ENCODE measurements at regions not wholly inside any gene's neighbourhood (a gene's known extent, or its start where the extent isn't known, plus 50 kb on each side); places are given as distances from the start of the nearest gene placed in this dataset.

DNA sequence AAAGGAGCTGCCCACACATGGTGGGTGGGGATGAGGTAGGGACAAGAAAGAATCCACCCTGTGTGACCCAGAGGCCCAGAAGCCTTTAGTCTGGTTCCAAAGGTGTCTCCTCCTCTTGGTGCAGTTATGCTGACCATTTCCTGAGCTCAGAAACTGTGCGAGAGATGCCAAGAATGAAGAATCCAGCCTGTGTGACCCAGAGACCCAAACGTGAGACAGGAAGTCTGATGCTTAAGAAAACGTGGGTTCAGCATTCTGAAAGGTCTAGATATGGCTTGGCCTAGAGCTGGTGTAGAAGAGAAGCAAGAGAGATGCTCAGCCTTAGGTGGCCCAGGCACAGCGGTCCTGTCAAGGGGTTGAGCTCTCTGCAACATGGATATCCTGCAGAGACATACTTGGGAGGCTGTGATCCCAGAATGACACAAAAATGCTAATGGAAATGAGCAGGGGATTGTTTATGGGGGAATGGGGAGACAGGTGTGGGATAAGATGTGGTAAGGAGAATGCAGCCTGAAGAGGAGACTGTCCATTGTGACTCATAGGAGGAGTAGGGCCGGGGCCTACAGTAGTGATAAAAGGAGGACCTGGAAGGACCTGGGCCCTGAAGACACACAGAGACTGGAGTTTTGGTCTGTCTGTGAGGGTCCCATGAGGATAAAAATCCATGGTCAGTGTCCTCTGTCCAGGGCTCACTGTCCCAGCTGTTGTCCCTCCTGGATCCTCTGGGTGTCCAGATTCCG, 79.0 kb downstream of the ZNF280B start:
- H3K9ac ChIP-seq (ENCODE audit: insufficient read depth, low read length): no peak overlapping the region
- H3K4me2 ChIP-seq (ENCODE audit: extremely low read depth, insufficient read depth, low read length): no peak overlapping the region
- H3K9me3 ChIP-seq (ENCODE audit: control insufficient read depth, insufficient read depth, low read depth, low read length): no peaks in the 10 kb centered on the region
- no peak overlapping the region for H2AFZ ChIP-seq (ENCODE audit: low read length)
- H4K20me1 ChIP-seq (ENCODE audit: control insufficient read depth, extremely low read depth, insufficient read depth, low read length): no peaks in the 10 kb centered on the region
- no peaks in the 10 kb centered on the region for H3K27me3 ChIP-seq (ENCODE audit: control insufficient read depth, insufficient read depth, low read length)
- DNase-seq (ENCODE audit: low read depth in 2 of 2): no peak
- no peaks in the 10 kb centered on the region for H3K79me2 ChIP-seq (ENCODE audit: control insufficient read depth, insufficient read depth, low read length)
- H3K27ac ChIP-seq (ENCODE audit: insufficient read depth, low read length): no peak overlapping the region
- TF ChIP-seq CTCF (conservative IDR thresholded peaks at IDR 0.05 in 1 of 2, IDR thresholded peaks at IDR 0.05 in 1 of 2; ENCODE audit: low read depth in 1 of 2, low read length in 2 of 2) (no peak), EZH2 (IDR thresholded peaks at IDR 0.05; ENCODE audit: low read length, missing control alignments) (no peak)
- no peak overlapping the region for H3K4me3 ChIP-seq (replicated peaks in 1 of 4; ENCODE audit: control extremely low read depth in 1 of 4, insufficient read depth in 1 of 4, low read depth in 3 of 4, low read length in 4 of 4)
- no peaks in the 10 kb centered on the region for H3K36me3 ChIP-seq (ENCODE audit: control insufficient read depth, insufficient read depth, low read length)
- H3K4me1 ChIP-seq (ENCODE audit: control insufficient read depth, extremely low read depth, insufficient read depth, low read length): no peaks in the 10 kb centered on the region

DNA sequence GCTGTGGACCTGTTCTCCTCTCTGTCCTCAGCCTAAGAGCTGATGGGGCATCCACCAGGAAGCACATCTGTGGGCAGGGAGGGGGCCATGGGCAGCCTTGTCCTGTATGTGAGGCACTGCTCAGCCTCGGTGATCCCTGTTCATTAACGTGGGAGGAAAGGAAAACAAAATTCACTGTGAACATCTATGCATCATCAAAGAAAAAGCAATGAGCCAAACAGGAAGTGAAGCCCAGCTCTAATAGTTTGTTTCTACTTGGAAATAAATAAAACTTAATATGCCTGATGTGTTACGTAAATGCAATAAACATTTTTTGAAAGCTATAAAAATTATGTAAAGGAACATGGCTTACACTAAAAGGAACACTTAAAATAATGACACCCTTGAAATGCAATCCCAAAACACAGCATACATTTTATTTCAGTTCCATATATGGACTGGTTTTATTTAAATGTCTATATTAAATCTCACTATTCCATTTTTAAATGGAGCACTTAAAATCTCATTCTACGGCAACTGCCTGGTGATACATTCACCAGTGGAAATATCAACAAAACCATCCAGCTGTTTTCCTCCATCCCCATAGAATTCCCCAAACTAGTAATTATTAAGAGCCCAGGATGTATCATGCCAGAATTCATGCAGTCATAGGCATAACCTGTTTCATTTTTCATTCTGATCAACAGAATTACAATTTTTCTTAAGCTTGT, 78.3 kb downstream of the ZNF280B start:
- no peak for DNase-seq (ENCODE audit: low read depth in 2 of 2)
- no peak overlapping the region for H3K4me2 ChIP-seq (ENCODE audit: extremely low read depth, insufficient read depth, low read length)
- no peaks in the 10 kb centered on the region for H3K79me2 ChIP-seq (ENCODE audit: control insufficient read depth, insufficient read depth, low read length)
- no peak overlapping the region for H2AFZ ChIP-seq (ENCODE audit: low read length)
- no peak overlapping the region for H3K9ac ChIP-seq (ENCODE audit: insufficient read depth, low read length)
- H3K4me3 ChIP-seq (replicated peaks in 1 of 4; ENCODE audit: control extremely low read depth in 1 of 4, insufficient read depth in 1 of 4, low read depth in 3 of 4, low read length in 4 of 4): no peak overlapping the region
- no peaks in the 10 kb centered on the region for H3K4me1 ChIP-seq (ENCODE audit: control insufficient read depth, extremely low read depth, insufficient read depth, low read length)
- TF ChIP-seq EZH2 (IDR thresholded peaks at IDR 0.05; ENCODE audit: low read length, missing control alignments) (no peak), CTCF (conservative IDR thresholded peaks at IDR 0.05 in 1 of 2, IDR thresholded peaks at IDR 0.05 in 1 of 2; ENCODE audit: low read depth in 1 of 2, low read length in 2 of 2) (no peak)
- H3K27ac ChIP-seq (ENCODE audit: insufficient read depth, low read length): no peak overlapping the region
- no peaks in the 10 kb centered on the region for H3K9me3 ChIP-seq (ENCODE audit: control insufficient read depth, insufficient read depth, low read depth, low read length)
- H3K27me3 ChIP-seq (ENCODE audit: control insufficient read depth, insufficient read depth, low read length): no peaks in the 10 kb centered on the region
- no peaks in the 10 kb centered on the region for H3K36me3 ChIP-seq (ENCODE audit: control insufficient read depth, insufficient read depth, low read length)
- no peaks in the 10 kb centered on the region for H4K20me1 ChIP-seq (ENCODE audit: control insufficient read depth, extremely low read depth, insufficient read depth, low read length)

DNA sequence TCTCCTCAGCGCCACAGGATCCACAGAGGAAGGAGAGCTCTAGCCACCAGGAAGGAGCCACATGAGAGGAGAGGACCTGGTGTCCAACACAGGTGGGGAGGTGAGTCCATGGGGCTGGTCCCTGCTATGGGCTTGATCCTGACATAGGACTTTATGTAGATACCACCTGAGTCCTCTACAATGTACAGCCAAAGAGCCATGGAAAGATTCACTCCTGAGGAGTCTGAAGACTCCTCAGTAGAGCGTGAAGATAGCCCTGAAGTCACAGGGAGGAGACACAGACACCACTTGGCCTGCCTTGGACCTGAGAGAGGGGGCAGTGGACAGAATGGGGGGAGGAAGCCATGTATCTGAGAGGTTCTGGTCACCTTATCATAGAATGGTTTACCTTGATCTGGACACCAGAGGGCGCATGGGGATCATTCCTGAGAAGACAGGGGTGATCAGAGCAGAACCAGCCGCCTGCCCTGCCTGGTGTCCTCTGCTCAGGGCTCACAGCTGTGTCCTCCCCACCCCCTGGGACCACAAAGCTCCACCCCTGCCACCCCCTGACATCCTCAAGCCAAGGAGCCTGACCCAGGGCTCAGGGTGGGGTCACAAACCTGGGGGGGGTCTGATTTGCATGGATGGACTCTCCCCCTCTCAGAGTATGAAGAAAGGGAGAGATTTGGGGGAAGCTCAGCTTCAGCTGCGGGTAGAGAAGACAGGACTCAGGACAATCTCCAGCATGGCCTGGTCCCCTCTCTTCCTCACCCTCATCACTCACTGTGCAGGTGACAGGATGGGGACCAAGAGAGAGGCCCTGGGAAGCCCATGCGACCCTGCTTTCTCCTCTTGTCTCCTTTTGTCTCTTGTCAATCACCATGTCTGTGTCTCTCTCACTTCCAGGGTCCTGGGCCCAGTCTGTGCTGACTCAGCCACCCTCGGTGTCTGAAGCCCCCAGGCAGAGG, 77.0 kb downstream of the ZNF280B start:
- Histone ChIP-seq H2AFZ (ENCODE audit: low read length) (no peak overlapping the region), H3K9me3 (ENCODE audit: control insufficient read depth, insufficient read depth, low read depth, low read length) (no peaks in the 10 kb centered on the region), H3K27ac (ENCODE audit: insufficient read depth, low read length) (no peak overlapping the region), H3K79me2 (ENCODE audit: control insufficient read depth, insufficient read depth, low read length) (no peaks in the 10 kb centered on the region), H3K4me1 (ENCODE audit: control insufficient read depth, extremely low read depth, insufficient read depth, low read length) (no peaks in the 10 kb centered on the region), H3K4me3 (replicated peaks in 1 of 4; ENCODE audit: control extremely low read depth in 1 of 4, insufficient read depth in 1 of 4, low read depth in 3 of 4, low read length in 4 of 4) (no peak overlapping the region), H3K4me2 (ENCODE audit: extremely low read depth, insufficient read depth, low read length) (no peak overlapping the region), H3K27me3 (ENCODE audit: control insufficient read depth, insufficient read depth, low read length) (no peaks in the 10 kb centered on the region), H3K9ac (ENCODE audit: insufficient read depth, low read length) (no peak overlapping the region), H3K36me3 (ENCODE audit: control insufficient read depth, insufficient read depth, low read length) (no peaks in the 10 kb centered on the region), H4K20me1 (ENCODE audit: control insufficient read depth, extremely low read depth, insufficient read depth, low read length) (no peaks in the 10 kb centered on the region)
- no peak for TF ChIP-seq EZH2 (IDR thresholded peaks at IDR 0.05; ENCODE audit: low read length, missing control alignments)
- peak; percentile 49 to 70 for TF ChIP-seq CTCF (conservative IDR thresholded peaks at IDR 0.05 in 1 of 2, IDR thresholded peaks at IDR 0.05 in 1 of 2; ENCODE audit: low read depth in 1 of 2, low read length in 2 of 2)
- peak; percentile 32 to 44 for DNase-seq (ENCODE audit: low read depth in 2 of 2)

Measured in fibroblast of lung (primary cell).